ENCODE measurements at regions not wholly inside any gene's neighbourhood (a gene's known extent, or its start where the extent isn't known, plus 50 kb on each side); places are given as distances from the start of the nearest gene placed in this dataset.
A peak's percentile ranks its signal among the peaks of the same experiment; 100 is the strongest.
"Not testable (repeated sequence)": the region's sequence is repeated elsewhere in the genome, so short reads cannot be mapped to it uniquely, and the experiment has no call there.

DNA sequence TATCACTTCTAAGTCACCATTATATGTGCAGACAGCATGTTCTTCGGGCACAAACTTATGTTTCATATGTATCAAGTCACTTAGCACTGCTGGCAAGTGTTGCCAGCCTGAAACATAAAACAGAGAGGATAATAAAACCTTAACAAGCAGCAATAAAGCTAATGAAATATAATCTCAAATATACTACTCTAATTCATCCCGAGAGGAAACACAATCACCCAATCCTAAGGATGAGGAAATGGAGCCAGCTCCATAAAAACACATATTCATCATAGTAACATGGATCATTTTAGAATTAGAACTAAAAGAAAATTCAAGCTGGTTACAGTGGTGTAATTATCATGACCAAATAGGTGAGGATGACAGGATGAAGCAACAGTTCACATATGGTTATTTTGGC, 1072.7 kb downstream of the EPHA3 start:
- Mint-ChIP-seq H3K4me3 (no peak overlapping the region), H3K9me3 (no peaks in the 10 kb centered on the region), H3K36me3 (ENCODE audit: low read depth) (no peaks in the 10 kb centered on the region), H3K27me3 (no peaks in the 10 kb centered on the region), H3K4me1 (ENCODE audit: low read depth) (no peaks in the 10 kb centered on the region), H3K27ac (no peak overlapping the region)
- intact Hi-C loops (cut with micrococcal nuclease), result no loop called here

DNA sequence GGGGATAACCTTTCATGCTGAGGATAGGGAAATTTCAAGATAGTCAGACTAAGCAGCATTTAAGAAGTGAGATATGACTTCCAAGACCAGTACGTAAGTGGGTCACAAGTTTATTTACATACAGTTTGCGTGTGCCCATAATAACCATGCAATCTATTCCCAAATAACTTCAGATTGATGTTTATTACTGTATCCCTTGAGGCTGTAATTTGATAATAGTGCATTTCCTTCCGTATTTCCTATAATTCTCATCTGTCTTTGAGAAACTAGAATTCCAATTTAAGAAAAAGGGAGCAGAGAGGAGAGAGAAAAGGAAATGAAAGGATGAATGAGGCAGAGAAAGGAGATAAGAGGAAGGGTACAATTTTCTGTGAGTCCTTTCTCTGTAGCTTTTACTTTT, 1073.1 kb downstream of the EPHA3 start:
- H3K4me1 Mint-ChIP-seq (ENCODE audit: low read depth), result no peaks in the 10 kb centered on the region
- intact Hi-C loops (cut with micrococcal nuclease), result no loop called here
- no peak overlapping the region for H3K27ac Mint-ChIP-seq
- no peak overlapping the region for H3K4me3 Mint-ChIP-seq
- no peaks in the 10 kb centered on the region for H3K36me3 Mint-ChIP-seq (ENCODE audit: low read depth)
- no peaks in the 10 kb centered on the region for H3K27me3 Mint-ChIP-seq
- no peaks in the 10 kb centered on the region for H3K9me3 Mint-ChIP-seq

- peak overlapping the region; percentile 53 for H3K4me3 Mint-ChIP-seq
- H3K4me1 Mint-ChIP-seq (ENCODE audit: low read depth); H3K27me3 Mint-ChIP-seq; intact Hi-C loops (cut with micrococcal nuclease); H3K9me3 Mint-ChIP-seq; H3K36me3 Mint-ChIP-seq (ENCODE audit: low read depth); H3K27ac Mint-ChIP-seq: not testable (repeated sequence)
Measured at GRCh38 chr3:90182291-90182976, 1075.0 kb downstream of the EPHA3 start.

GRCh38 chr3:90184861-90185260, 1077.4 kb downstream of the EPHA3 start:
- intact Hi-C loops (cut with micrococcal nuclease), result no loop called here
- no peaks in the 10 kb centered on the region for H3K36me3 Mint-ChIP-seq (ENCODE audit: low read depth)
- H3K9me3 Mint-ChIP-seq, result no peaks in the 10 kb centered on the region
- H3K4me1 Mint-ChIP-seq (ENCODE audit: low read depth), result no peaks in the 10 kb centered on the region
- no peak overlapping the region for H3K4me3 Mint-ChIP-seq
- no peak overlapping the region for H3K27ac Mint-ChIP-seq
- H3K27me3 Mint-ChIP-seq, result no peaks in the 10 kb centered on the region

GRCh38 chr3:90197383-90197782, 1090.0 kb downstream of the EPHA3 start:
- H3K36me3 Mint-ChIP-seq (ENCODE audit: low read depth); H3K4me1 Mint-ChIP-seq (ENCODE audit: low read depth); H3K27ac Mint-ChIP-seq; intact Hi-C loops (cut with micrococcal nuclease); H3K4me3 Mint-ChIP-seq; H3K27me3 Mint-ChIP-seq: not testable (repeated sequence)
- H3K9me3 Mint-ChIP-seq, result peaks cover 26% of the 10 kb centered on the region

GRCh38 chr3:90202931-90203330, 1095.5 kb downstream of the EPHA3 start:
- intact Hi-C loops (cut with micrococcal nuclease); H3K4me1 Mint-ChIP-seq (ENCODE audit: low read depth); H3K27me3 Mint-ChIP-seq; H3K4me3 Mint-ChIP-seq; H3K27ac Mint-ChIP-seq; H3K36me3 Mint-ChIP-seq (ENCODE audit: low read depth): not testable (repeated sequence)
- peaks cover 11% of the 10 kb centered on the region for H3K9me3 Mint-ChIP-seq

DNA sequence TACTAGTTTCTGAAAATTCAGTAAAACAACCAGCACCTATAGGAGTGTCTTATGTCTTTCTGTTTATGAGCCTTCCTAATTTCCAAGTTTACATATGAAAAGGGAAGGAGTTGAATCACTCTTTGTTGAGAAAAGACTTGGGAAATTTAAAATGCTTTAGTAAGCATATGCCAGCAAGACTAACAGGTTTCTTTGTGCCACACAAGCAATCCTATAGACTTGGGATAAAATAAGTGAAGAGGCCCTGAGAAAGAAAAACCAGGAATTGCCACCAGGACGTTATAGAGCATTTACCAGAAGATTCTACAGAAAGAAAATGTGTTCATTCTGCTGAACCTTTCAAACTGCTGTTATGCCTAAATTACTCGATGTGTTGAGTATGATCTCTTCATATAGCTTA, 1099.1 kb downstream of the EPHA3 start:
- intact Hi-C loops (cut with micrococcal nuclease); H3K4me3 Mint-ChIP-seq; H3K27ac Mint-ChIP-seq; H3K27me3 Mint-ChIP-seq; H3K4me1 Mint-ChIP-seq (ENCODE audit: low read depth); H3K36me3 Mint-ChIP-seq (ENCODE audit: low read depth): not testable (repeated sequence)
- peaks cover 15% of the 10 kb centered on the region for H3K9me3 Mint-ChIP-seq

GRCh38 chr3:90207353-90208097, 1100.1 kb downstream of the EPHA3 start:
- intact Hi-C loops (cut with micrococcal nuclease); H3K27me3 Mint-ChIP-seq; H3K4me3 Mint-ChIP-seq; H3K36me3 Mint-ChIP-seq (ENCODE audit: low read depth); H3K27ac Mint-ChIP-seq; H3K4me1 Mint-ChIP-seq (ENCODE audit: low read depth): not testable (repeated sequence)
- peaks cover 24% of the 10 kb centered on the region for H3K9me3 Mint-ChIP-seq

- Mint-ChIP-seq H3K27ac (no peak overlapping the region), H3K9me3 (peaks cover 34% of the 10 kb centered on the region), H3K4me3 (no peak overlapping the region), H3K27me3 (no peaks in the 10 kb centered on the region), H3K36me3 (ENCODE audit: low read depth) (no peaks in the 10 kb centered on the region), H3K4me1 (ENCODE audit: low read depth) (no peaks in the 10 kb centered on the region)
- intact Hi-C loops (cut with micrococcal nuclease), result no loop called here
Measured at GRCh38 chr3:90221900-90222299, 1114.5 kb downstream of the EPHA3 start.

DNA sequence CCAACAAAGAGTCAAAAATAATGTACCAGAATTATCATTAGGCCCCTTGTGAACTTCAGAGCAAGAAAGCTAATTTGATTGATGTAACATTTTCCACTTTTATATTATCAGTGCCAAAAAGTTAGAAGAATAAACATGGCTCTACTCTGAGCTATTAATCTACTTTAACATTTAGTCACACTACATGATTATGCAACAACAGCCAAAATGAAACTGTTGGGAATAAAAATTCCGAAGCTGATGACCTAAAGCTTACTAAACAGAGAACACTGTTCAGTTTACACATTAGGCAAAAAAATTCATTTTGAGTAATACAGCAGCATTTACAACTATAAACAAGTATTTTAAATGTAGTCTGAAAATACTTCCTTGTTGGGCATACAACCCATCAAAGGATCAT, 1134.1 kb downstream of the EPHA3 start:
- H3K4me1 Mint-ChIP-seq (ENCODE audit: low read depth), result no peaks in the 10 kb centered on the region
- no peaks in the 10 kb centered on the region for H3K36me3 Mint-ChIP-seq (ENCODE audit: low read depth)
- H3K27me3 Mint-ChIP-seq, result no peaks in the 10 kb centered on the region
- no peak overlapping the region for H3K27ac Mint-ChIP-seq
- H3K4me3 Mint-ChIP-seq, result no peak overlapping the region
- intact Hi-C loops (cut with micrococcal nuclease), result no loop called here
- peaks cover 70% of the 10 kb centered on the region for H3K9me3 Mint-ChIP-seq

DNA sequence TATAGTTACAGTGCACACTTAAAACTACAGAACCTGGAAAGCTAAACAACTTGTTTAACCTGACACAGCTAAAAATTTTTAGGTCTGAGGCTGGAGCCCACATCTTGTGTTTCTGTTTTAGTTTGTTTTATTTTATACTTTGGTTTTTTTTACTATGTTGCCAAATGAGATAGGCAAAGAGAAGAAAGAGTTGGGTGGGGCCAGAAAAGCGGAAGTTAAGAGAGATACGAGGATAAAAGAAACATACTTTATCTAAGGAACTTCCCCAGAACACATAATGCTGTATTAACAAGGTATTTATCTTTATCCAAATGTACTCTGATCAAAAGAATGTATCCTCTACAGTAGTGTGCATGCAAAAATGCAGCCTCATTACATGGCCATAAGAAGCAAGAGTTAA, 1145.7 kb downstream of the EPHA3 start:
- peaks cover 20% of the 10 kb centered on the region for H3K9me3 Mint-ChIP-seq
- H3K4me1 Mint-ChIP-seq (ENCODE audit: low read depth), result no peaks in the 10 kb centered on the region
- intact Hi-C loops (cut with micrococcal nuclease), result no loop called here

GRCh38 chr3:90261481-90262433, 1154.3 kb downstream of the EPHA3 start:
- H3K36me3 Mint-ChIP-seq (ENCODE audit: low read depth), result no peaks in the 10 kb centered on the region
- peaks cover 51% of the 10 kb centered on the region for H3K9me3 Mint-ChIP-seq
- H3K27me3 Mint-ChIP-seq, result no peaks in the 10 kb centered on the region
- no peaks in the 10 kb centered on the region for H3K4me1 Mint-ChIP-seq (ENCODE audit: low read depth)
- no peak overlapping the region for H3K27ac Mint-ChIP-seq
- intact Hi-C loops (cut with micrococcal nuclease), result no loop called here
- no peak overlapping the region for H3K4me3 Mint-ChIP-seq

More for the DNA sequence above, 1145.7 kb downstream of the EPHA3 start:
- Mint-ChIP-seq H3K27me3 (no peaks in the 10 kb centered on the region), H3K36me3 (ENCODE audit: low read depth) (no peaks in the 10 kb centered on the region), H3K4me3 (no peak overlapping the region), H3K27ac (no peak overlapping the region)

Data from dendritic cell treated with granulocyte-macrophage colony-stimulating factor and Interleukin-4, amounts not matched to agents 40 ng/mL and 50 ng/mL, for 4 days (primary cell).